ENCODE measurements at regions not wholly inside any gene's neighbourhood (a gene's known extent, or its start where the extent isn't known, plus 50 kb on each side); places are given as distances from the start of the nearest gene placed in this dataset.
"Not testable (repeated sequence)": the region's sequence is repeated elsewhere in the genome, so short reads cannot be mapped to it uniquely, and the experiment has no call there.

DNA sequence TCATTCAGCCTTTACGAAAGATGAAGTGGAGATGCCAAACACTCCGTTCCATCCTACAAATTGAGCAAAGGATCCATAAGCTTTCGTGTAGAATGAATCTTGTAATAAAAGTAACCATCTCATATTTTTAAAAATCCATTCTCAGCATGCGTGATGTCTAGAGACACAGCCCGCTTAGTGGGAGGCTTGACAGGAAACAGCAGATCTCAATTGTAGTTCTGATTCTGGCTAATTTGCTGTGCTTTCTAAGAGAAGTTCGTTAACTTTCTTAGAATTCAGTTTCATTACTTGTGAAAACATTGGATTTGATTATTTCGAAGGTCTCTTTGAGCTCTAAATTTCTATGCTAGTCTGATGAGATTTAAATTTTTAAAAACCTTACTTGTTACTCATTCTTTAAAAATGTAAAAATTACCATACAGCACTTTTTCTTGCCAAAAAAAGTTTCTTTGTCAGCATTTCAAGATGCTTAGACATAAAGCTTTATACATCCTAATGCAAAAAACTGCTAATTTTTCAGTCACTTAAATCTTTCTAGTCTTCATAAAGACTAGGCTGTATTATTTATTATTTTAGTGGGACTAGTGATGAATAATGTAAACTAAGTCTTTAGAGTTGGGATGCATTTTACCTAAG lies 66.9 kb upstream of the NEIL3 start:
- DNase-seq (ENCODE audit: low read depth in 2 of 2): no peak

- no peak for DNase-seq (ENCODE audit: low read depth in 2 of 2)
These were observed 62.8 kb upstream of the NEIL3 start for GRCh38 chr4:177246641-177247584.

DNA sequence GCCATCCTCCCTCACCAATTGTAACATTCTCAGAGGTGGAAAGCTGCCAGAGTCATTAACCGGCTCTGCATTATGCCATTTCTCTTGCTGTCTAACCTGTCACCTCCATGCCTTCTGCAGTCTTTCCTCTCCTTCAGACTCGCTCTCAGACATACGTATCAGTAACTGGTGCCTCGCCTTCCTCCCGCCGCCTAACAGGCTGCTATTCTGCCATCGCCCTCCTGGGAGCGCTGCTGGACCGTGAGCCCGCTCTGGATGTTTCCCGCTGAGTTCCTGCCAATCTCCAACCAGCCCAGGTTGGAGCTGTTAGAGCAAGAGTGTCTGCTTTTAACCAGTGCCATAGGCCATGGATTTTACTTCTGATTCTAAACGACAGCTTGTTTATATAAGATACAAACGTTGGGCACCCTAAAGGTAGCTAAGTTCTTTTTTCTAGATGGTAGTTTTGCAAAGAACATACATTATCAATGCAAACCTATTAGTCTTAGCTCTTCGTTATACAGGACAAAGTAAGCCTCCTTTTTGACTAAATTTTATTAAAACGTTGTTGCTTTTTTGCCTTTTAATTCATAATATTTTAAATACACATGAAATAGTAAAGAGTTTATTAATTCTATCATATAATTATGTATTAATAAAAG lies 59.5 kb upstream of the NEIL3 start:
- DNase-seq (ENCODE audit: low read depth in 2 of 2): peak; percentile 46 to 63

GRCh38 chr4:177251237-177251636 lies 58.4 kb upstream of the NEIL3 start:
- no peak for DNase-seq (ENCODE audit: low read depth in 2 of 2)

- no peak for DNase-seq (ENCODE audit: low read depth in 2 of 2)
These were observed 54.3 kb upstream of the NEIL3 start for GRCh38 chr4:177255359-177255758.

DNA sequence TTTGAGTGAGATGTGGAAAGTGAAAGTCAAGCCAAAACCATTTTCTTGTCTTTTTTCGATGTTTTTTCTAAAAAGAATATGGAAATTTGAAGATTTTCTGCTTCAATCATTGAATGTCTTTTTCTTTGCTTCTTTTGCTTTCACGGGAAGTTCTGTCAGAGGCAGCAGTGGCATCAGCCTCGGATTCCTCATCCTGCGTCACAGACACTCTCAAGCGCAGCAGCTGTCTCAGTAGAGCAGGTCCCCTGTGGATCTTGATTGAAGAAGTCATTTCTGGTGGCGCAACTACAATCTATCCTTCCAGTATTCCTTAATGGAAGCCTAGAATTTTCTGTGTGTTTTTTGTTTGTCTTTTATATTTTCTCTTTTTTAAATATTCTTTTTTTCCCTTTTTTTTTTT lies 52.7 kb upstream of the NEIL3 start:
- no peak for DNase-seq (ENCODE audit: low read depth in 2 of 2)

DNA sequence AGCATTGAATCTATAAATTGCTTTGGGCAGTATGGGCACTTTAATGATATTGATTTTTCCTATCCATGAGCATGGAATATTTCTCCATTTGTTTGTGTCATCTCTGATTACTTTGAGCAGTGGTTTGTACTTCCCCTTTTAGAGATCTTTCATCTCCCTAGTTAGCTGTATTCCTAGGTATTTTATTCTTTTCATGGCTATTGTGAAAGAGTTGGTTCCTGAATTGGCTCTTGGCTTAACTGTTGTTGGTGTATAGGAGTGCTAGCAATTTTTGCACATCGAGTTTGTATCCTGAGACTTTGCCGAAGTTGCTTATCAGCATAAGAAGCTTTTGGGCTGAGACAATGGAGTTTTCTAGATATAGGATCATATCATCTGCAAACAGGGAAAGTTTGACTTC lies 50.2 kb upstream of the NEIL3 start:
- not testable (repeated sequence) for DNase-seq (ENCODE audit: low read depth in 2 of 2)
